Osteocyte (in vitro differentiated cells): ENCODE measurements at regions not wholly inside any gene's neighbourhood (a gene's known extent, or its start where the extent isn't known, plus 50 kb on each side); places are given as distances from the start of the nearest gene placed in this dataset.

ENCODE experiments used
- DNase-seq: peaks from one replicate; pipeline ENCODE4 v3.0.0; 2021; ENCODE audit warnings: mixed read lengths; ENCODE audit not compliant: unreplicated experiment; ENCODE audit errors: extremely low spot score
- H3K27ac Mint-ChIP-seq: one replicate; pipeline ENCODE4 v1.8.0; 2021; ENCODE audit warnings: mild to moderate bottlenecking, mixed read lengths; ENCODE audit not compliant: unreplicated experiment
- H3K27me3 Mint-ChIP-seq: one replicate; pipeline ENCODE4 v1.8.0; 2021; ENCODE audit warnings: mixed read lengths; ENCODE audit not compliant: unreplicated experiment
- H3K36me3 Mint-ChIP-seq: one replicate; pipeline ENCODE4 v1.8.0; 2021; ENCODE audit warnings: mixed read lengths; ENCODE audit not compliant: unreplicated experiment
- H3K4me1 Mint-ChIP-seq: one replicate; pipeline ENCODE4 v1.8.0; 2021; ENCODE audit warnings: mixed read lengths; ENCODE audit not compliant: unreplicated experiment
- H3K4me3 Mint-ChIP-seq: one replicate; pipeline ENCODE4 v1.8.0; 2021; ENCODE audit warnings: mild to moderate bottlenecking, moderate library complexity, mixed read lengths; ENCODE audit not compliant: unreplicated experiment
- H3K9me3 Mint-ChIP-seq: one replicate; pipeline ENCODE4 v1.8.0; 2021; ENCODE audit warnings: mixed read lengths; ENCODE audit not compliant: unreplicated experiment
- CTCF ChIP-seq: fragments of 200-600 bp; sonication (generic); IDR thresholded peaks from 2 replicates; pipeline ENCODE4 v1.5.0; 2021; ENCODE audit warnings: antibody characterized with exemption, mild to moderate bottlenecking, moderate library complexity

GRCh38 chr10:130459011-130459410 is 322.8 kb downstream of the GLRX3 start:
- DNase-seq, result peak; percentile 49
- TF ChIP-seq CTCF, result no peak
- peaks cover 37% of the 10 kb centered on the region for H3K9me3 Mint-ChIP-seq
- H3K27ac Mint-ChIP-seq, result no peak overlapping the region
- H3K36me3 Mint-ChIP-seq, result no peaks in the 10 kb centered on the region
- no peaks in the 10 kb centered on the region for H3K4me1 Mint-ChIP-seq
- H3K27me3 Mint-ChIP-seq, result no peaks in the 10 kb centered on the region
- H3K4me3 Mint-ChIP-seq, result no peak overlapping the region

- Mint-ChIP-seq H3K27me3 (no peaks in the 10 kb centered on the region), H3K9me3 (peaks cover 47% of the 10 kb centered on the region), H3K27ac (no peak overlapping the region), H3K4me1 (no peaks in the 10 kb centered on the region), H3K36me3 (no peaks in the 10 kb centered on the region), H3K4me3 (no peak overlapping the region)
- peak; percentile 65 for DNase-seq
- TF ChIP-seq CTCF, result no peak
These were observed 323.8 kb downstream of the GLRX3 start for GRCh38 chr10:130459851-130460490.

GRCh38 chr10:130461631-130462030 is 325.4 kb downstream of the GLRX3 start:
- peak; percentile 67 for DNase-seq
- Mint-ChIP-seq H3K9me3 (peaks cover 48% of the 10 kb centered on the region), H3K27ac (no peak overlapping the region), H3K4me1 (no peaks in the 10 kb centered on the region), H3K27me3 (no peaks in the 10 kb centered on the region), H3K4me3 (no peak overlapping the region), H3K36me3 (no peaks in the 10 kb centered on the region)
- TF ChIP-seq CTCF, result no peak

- peaks cover 54% of the 10 kb centered on the region for H3K9me3 Mint-ChIP-seq
- no peak for TF ChIP-seq CTCF
These were observed 327.1 kb downstream of the GLRX3 start for GRCh38 chr10:130463104-130463875.

GRCh38 chr10:130463876-130464364 is 327.7 kb downstream of the GLRX3 start:
- no peak overlapping the region for H3K27ac Mint-ChIP-seq
- DNase-seq, result peak; percentile 49
- H3K4me3 Mint-ChIP-seq, result no peak overlapping the region
- H3K4me1 Mint-ChIP-seq, result no peaks in the 10 kb centered on the region
- H3K9me3 Mint-ChIP-seq, result peaks cover 48% of the 10 kb centered on the region
- no peaks in the 10 kb centered on the region for H3K27me3 Mint-ChIP-seq
- no peaks in the 10 kb centered on the region for H3K36me3 Mint-ChIP-seq
- TF ChIP-seq CTCF, result no peak

More at GRCh38 chr10:130463104-130463875, 327.1 kb downstream of the GLRX3 start:
- no peak overlapping the region for H3K27ac Mint-ChIP-seq
- no peaks in the 10 kb centered on the region for H3K36me3 Mint-ChIP-seq
- no peaks in the 10 kb centered on the region for H3K4me1 Mint-ChIP-seq
- no peak overlapping the region for H3K4me3 Mint-ChIP-seq
- no peaks in the 10 kb centered on the region for H3K27me3 Mint-ChIP-seq
- DNase-seq, result peak; percentile 56
